ENCODE measurements at regions not wholly inside any gene's neighbourhood (a gene's known extent, or its start where the extent isn't known, plus 50 kb on each side); places are given as distances from the start of the nearest gene placed in this dataset.

DNA sequence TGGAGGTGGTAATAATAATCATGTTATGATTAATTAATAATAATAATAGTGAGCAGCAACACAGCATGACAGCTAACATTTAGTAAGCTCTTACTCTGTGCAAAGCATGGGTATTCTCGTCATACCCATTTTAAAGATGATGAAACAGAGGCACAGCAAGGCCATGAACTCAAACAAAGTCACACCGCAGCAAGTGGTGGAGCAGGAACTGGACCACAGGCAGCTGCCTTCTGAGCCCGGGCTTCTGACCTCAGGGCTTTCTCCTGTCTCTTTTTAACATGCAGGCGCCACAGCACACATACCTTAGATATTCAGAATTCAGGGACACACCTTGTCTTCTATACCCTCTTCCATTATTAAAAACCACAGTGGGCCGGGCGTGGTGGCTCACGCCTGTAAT is 50.7 kb upstream of the SPATA12 start:
- DNase-seq: no peak

DNA sequence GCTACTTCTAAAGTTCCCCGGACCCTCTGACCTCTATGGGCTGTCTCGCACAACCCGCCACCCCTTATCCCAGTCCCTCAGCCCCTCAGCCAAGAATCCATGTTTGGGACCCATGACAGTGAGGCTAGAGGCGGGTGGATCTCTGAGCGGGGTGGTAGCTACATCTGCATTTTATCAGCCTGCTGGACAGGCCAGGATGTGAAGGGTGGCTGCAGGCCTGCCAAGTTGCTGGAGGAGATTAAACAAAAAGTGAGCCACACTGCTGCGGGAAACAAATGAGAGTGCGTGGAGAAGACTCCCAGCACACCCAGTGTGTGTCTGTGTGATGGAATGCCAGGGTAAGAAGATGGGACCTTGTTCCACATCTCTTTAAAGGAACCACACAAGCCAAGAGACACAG is 51.1 kb upstream of the SPATA12 start:
- DNase-seq: no peak

DNA sequence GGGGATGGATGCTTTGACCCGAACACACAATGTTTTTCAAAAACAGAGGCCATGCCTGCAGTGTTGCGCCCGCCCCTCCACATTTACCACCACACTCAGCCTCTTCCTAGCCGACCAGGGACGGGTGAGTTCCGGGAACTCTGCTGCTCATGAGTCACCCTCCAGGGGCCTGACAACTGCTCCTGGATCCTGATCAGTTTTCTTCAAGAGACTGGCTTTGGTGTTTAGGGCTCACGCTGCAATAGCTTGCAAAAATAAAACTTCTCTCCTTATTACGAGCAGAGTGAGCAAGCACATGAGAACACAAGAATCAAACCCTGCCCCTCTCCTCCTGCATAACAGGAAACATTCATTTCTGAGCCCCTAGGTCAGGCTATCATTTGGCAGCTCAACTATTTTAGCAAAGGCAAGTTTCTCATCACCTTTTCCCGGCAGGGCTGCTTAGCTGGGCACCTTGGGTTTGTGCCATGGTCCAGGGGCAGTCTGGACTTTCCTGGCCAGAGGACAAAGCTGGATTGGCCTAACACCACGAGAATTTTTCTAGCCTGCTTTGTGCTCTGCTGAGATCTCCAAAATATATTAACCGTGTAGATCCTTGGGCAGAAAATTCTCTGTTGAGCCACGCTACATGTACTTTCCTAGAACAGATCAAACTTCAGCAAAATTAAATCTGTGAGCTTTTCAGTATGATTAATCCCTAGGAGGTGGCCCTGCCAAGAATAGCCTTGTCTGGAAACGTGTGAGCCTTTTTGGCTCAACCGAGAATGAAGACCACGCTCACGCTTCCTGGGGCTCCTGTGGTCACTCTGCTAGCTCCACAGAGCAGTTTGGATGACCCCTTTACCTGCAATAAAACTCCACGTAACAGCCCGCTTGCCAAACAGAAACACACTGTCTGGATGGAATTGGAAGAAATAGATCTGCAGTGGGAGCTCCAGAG is 52.7 kb upstream of the SPATA12 start:
- DNase-seq: no peak

DNA sequence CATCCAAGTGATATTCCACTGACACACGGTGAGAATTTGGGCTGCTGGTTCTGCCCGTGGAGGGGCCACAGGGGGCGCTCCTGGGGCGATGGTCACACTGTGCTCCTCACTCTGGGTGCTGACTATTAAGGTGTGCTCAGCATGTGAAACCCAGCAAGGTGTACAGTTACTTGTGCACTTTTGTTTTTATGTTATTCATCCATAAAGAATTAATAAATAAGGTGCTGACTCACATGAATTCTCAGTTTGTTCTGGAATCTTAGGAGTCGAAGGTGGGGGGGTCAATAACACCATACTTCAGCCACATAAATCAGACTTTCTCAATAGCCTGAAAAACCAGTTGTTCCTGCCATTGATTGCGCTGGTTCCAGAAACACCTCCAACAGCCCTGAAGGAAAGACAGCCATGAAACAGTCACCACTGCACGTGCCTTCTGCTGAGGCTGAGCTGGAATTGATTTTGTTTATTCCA is 53.5 kb upstream of the SPATA12 start:
- no peak for DNase-seq

DNA sequence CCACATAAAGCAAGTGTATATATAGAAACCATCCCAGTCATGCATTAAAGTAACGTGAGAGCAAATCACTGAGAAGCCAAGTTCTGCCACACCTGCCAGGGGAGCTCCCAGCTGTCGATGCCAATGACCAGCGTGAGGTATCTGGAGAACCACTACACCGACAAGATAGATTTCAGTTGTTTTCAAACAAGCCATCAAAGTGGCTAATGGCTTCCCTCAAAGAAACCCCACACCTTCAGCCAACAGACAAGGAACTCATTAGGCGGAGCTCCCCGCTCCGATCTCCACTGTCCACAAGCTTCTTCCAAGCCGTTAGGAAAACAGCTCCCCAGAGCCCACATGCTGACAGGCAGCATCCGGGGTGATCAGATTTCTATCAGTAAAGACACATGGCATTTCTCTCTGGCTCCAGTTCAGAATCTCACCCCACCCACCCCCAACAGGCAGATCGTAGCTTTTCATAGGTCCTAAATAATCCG is 54.2 kb upstream of the SPATA12 start:
- no peak for DNase-seq

DNA sequence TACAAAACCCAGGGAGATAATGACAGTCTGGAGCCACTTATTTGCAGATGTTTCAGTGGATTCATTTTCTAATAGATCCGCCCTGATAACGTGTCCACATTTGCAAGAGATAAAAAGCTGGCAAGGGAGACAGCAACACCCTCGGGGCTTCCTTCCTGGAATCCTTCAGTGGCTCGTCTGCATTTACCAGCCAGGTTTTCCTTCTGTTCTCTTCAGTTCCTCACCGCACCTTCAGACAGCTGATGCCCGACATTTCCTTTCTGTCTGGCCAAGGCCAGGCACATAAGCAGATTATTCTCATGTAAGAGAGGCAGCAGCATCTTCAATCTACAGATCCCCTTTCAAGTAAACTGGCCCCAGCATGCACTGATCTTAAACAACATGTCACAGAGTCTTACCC is 56.2 kb upstream of the SPATA12 start:
- DNase-seq: no peak

DNA sequence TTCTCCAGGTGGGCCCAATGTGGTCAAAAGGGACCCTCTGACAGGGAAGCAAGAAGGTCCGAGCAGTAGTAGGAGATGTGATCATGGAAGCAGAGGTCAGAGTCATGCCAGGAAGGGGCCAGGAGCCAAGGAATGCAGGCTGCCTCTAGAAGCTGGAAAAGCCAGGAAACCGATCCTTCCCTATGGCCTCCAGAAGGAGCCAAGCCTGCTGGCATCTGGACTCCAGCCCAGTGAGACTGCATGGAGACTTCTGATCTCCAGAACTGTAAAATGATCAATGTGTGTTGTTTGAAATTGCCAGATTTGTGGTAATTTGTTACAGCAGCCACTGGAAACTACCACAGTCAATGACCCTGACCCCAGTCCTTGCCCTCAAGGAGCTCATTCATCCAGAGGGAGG is 56.8 kb upstream of the SPATA12 start:
- DNase-seq: no peak

DNA sequence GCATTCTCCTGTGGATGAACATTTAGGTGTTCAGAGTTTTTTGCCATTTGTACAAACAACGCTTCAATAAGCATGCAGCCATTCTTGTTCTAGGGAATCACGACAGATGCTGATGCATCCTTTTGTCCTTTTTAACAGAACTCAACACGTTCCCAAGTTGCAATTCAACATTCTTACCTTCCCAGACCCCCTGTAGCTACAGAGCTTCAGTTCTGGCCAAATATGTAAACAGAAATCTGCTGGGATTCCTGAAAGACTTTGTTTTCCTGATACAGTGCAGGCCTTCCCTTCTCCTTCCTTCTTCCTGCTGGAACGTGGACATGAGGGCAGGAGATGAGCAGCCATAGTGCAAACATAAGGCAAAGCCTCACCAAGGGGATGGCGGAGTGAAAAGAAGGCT is 59.1 kb upstream of the SPATA12 start:
- no peak for DNase-seq

DNA sequence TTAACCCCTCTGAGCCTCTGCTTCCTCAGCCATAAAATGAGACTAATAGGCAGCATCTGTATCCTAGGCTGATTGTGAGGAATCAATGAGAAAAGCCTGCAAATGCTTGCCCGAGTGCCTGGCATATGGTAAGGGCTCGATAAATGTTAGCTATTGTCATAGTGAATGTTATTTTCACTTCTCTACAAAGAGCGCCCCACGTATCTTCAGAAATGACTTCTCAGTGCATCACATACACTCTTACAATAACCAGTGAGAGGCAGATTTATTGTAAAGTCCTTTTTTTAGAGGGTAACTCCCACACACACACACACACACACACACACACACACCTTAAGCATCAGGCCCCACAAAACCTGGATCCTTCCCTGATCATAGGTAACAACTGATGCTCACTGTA is 60.5 kb upstream of the SPATA12 start:
- no peak for DNase-seq

DNA sequence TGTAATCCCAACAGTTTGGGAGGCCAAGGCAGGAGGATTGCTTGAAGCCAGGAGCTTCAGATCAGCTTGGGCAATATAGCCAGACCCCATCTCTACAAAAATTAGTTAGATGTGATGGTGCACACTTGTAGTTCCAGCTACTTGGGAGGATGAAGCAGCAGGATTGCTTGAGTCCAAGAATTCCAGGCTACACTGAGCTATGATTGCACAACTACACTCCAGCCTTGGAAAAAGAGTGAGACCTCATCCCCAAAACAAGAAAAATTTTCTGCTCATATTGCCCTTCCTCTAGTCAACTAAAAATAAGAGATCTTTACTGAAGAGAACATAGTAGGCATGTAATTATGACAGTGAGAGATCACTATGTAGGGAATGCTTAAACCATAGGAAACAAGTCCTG is 60.9 kb upstream of the SPATA12 start:
- no peak for DNase-seq

DNA sequence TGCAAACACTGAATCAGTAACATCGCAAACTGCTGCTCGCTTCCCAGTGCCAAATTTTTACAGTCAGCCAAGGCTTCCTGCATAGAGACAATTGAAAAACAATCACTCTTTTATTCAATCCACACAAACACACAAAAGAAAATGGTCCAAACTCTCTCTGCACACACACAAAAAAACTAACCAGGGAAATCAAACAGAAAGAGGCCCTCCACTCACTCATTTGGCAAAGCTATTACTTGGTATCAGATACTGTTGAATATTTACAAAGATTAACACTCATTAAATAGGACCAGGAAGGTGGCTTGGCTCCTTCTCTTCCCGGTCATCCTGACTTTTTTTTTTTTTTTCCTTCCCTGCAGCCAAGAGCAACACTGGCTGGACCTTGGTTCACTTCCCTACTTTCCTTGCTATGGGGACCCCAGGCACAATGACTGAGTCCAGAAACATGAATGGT is 62.4 kb upstream of the SPATA12 start:
- DNase-seq: no peak

DNA sequence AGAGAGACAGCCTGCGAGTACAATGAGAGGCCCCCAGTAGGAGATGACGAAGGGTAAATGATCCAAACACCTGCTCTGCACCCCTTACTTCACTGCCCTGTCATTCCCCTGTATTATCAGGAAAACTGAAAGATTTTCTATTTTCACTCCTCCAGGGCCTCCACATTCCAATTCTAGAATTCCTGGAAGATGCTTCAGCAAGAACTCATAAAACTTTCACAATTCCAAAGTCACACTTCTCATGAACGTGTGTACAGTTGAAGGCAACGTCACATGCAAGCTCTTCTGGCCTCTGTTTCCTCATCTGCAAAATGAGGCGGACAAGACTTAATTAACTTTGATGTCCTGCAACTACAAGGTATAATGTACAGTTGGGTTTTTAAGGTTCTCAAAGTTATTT is 62.8 kb upstream of the SPATA12 start:
- no peak for DNase-seq

DNA sequence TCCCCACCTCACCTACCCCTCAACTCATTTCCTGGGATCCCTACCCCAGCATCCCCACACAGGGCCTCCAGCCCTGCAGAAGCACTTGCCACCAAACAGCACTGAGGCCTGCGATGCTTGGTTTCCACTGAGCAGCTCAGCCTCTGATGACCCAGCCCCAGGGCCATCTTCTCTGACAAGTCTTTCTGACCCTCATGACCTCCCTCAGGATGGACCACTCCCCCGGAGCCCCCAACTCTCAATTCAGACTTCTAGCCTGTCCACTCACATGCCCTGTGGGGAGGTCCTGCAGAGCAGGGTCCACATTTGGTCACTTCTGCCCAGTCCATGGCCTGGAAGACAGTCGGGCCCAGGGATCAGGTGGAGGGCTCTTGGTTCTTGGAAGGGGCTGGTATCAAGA is 63.4 kb upstream of the SPATA12 start:
- DNase-seq: no peak

DNA sequence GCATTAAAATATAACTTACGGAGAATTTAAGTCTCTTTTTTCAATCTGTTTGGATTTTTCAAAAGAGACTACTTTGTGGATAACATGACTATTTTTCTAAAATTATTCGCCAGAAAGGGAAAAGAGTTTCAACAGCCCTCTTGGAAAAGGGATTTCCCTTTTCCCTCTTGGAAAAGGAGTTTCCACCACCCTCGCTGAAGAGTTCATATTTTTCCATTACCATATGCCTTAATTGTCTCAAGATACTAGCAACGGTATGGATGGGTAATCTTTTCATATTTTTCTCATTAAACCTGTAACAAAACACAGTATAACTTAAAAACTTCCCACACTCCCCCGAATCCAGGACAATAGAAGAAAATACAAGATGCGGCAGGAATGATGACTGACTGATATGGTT is 66.1 kb upstream of the SPATA12 start:
- DNase-seq: no peak

DNA sequence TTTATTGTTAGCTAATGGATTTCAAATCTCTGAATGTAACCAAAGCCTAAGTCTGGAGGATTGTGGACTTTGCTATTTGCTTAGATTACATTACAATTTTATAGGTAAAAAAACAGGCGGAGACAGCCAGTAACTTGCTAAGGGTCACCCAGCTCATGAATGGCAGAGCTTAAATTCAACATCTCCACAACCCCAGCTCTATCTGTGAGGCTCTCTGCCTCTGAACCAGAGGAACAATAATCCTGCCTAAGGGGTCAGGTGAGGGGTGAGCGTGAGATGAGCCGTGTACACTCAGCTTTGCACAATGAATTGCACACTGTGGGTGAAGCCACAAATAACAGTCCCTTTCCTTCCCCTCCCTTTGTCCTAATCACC is 69.8 kb upstream of the SPATA12 start:
- no peak for DNase-seq

DNA sequence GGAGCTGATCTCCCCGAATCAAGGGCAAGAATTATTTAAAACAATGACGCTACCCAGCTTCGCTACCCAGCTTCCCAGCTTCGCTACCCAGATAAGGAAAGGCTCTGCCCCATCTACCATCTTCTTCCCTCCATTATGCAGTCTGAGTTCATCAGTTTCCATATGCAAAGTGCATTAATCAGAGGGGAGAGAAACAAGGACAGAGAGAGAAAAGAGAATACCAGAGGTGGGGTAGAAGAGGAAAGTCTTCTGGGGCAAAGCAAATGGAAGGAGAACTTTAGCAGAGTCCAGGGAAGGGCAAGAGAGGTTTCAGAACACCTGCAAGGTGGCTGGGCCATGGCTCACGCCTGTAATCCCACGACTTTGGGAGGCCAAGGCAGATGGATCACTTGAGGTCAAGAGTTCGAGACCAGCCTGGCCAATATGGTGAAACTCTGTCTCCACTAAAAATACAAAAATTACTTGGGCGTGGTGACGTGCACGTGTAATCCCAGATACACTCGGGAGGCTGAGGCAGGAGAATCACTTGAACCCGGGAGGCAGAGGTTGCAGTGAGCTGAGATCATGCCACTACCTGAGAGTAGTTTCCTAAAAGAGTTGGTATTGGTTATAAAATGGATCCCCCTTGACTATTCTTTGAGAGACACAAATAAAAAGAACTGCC is 70.4 kb upstream of the SPATA12 start:
- DNase-seq: no peak

DNA sequence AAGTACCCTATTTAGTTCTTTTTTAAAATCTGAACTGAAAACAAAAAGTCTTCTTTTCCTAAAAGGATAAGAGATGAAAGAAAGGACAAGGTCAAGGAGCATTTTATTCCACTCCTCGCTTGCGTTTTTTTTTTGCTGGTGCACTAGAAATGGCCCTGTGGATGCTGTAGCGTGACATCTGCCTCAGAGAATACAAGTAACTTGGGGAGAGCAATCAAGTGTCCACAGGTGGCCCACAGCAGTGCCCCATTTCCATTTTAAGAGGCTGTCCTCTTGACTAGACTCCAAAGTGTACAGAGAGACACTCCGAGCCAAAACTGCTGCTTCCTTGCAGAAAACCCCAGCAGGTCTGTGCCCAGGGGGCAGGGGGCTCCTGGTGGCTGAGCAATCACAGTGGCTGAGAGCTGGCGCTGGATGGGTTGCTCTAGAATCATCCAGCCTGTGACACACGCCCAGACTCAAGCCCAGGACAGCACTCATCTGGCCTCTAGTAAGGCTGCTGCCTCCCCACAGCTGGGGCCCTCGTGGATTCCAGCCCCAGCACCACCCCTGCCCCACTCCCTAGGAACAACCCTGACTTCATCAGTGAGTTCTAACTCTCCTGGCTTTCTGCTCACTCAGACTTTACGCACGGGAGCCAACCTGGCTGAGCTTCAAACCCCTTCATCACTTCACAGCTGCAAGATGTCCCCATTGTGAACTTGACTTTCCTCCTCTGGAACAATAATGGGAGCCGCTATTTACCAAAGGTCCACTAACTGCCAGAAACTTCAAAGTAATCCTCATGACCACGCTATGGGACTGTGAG is 71.1 kb upstream of the SPATA12 start:
- DNase-seq: no peak

DNA sequence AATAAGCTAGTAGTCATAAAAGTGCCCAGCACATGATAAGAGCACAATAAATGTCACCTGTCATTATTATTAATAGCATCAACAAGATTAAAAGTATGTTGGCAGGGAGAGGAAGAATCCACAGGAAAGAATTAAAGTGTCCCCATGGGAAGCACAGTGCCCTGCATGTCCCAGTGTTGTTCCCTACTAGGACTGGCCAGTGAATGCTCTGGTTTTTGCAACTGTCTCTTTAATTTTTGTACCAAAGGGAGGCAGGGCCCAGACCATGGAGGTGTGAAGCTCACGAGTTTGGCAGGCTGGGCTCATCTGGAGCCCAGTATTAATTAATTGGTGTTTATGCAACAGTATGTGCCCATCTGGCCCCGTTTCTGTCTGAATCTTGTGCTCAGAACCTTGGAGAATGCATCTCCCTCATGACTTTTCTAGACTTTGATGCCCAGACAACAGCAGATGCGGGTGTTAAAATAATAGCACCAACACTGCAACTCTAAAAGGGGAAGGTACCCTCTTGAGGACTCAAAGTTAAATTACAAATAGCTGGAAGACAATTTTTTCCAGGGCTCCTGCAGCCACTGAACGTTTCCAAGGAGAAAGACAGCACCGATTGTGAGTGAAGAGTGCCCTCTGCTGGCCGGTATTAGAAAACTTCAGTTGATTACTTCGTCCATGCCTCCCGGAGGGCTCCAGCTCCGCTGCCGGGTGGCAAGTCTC is 71.9 kb upstream of the SPATA12 start:
- DNase-seq: peak; percentile 65

DNA sequence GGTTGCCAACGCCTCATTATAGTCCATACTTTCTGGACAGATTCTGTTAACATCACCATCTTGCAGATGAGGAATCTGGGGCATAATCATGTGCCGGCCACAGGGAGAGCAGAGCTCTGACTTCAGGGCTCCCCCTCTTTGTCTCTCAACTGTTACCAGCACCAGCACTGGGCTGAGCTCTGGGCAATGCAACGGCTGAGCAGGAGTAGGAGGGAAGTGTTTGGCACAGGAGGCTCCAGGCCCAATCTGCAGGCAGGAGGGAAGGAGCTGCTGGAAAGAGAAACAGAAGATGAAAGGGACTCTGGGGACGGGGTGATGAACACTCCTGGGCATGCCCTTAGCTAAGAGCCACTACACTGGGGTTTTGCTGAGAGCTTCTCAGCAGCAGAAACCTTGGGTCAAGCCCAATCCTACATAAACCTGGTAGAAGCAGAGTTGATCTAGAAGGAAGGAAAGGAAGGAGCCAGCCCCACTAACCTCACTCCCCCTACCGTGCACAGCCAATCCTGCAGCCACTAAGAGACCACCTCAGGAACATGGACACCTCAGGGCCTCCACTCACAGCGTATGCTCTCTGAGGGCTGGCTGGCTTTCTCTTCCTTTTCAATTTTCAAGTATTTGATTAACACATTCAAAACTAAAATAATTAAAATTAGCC is 73.1 kb upstream of the SPATA12 start:
- DNase-seq: no peak

DNA sequence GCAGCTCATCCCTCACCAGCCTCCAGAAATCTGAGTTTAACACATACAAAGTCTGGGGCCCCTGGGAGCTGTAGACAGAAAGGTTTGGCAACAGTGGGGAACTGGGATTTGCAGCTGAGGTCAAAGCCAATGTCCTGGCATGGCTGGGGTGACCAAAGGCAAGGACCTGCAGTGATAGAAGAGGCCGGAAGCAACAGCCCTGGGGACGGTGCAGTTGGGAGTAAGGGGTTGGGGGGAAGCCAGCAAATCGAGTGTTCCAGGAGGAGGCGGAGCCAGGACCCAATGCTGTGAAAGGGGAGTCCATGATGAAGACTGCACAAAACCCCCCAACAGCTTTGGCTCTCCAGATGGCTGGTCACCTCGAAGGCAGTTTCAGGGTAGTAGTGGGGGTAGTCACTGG is 74.1 kb upstream of the SPATA12 start:
- DNase-seq: no peak

DNA sequence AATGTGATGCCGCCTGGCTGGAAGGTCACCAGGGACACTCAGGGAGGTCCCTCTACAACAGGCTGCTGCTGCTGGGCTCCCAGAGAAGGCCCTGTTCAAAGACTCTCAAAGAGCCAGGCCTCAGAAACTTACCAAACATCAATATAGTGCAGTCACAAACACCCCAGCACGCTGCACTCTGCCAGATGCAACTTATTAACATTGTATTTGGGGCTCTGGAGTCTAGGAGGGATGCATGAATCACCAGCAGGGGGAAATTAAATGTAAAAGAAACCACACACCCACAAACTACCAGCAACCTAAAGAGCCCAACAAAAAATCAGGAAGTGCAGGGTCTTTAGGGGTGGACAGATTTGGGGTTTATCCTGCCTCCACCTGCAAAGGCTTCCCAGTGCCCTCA is 74.6 kb upstream of the SPATA12 start:
- no peak for DNase-seq

DNA sequence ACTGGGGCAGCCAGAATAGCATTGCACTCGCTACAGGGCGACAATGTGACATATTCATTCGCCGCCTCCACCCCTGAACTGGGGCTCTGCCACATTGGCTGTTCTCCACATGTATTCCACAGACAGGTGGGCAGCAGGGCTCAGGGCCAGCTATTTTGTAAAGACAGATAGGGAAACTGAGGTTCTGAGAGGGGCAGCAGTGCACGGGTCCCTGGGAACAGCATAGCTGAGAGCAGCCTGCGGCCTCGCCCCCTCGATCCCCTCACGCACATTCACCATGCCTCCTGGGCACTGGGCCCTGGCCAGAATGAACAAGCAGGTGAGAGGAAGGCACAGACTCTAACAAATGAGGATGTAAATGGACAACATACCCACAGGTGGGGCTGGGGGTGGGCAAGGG is 75.0 kb upstream of the SPATA12 start:
- no peak for DNase-seq

All from DMS53 (cell line).